ENCODE measurements at regions not wholly inside any gene's neighbourhood (a gene's known extent, or its start where the extent isn't known, plus 50 kb on each side); places are given as distances from the start of the nearest gene placed in this dataset.

GRCh38 chr1:57820356-57821095, 396.7 kb upstream of the DAB1 start:
- TF ChIP-seq PATZ1 (CRISPR knock-in tag; IDR thresholded peaks at IDR 0.05; ENCODE audit: borderline replicate concordance), result no peak
- TF ChIP-seq GLIS3 (CRISPR knock-in tag; IDR thresholded peaks at IDR 0.05), result no peak
- TF ChIP-seq CSDC2 (CRISPR knock-in tag; IDR thresholded peaks at IDR 0.05), result no peak
- no peak for TF ChIP-seq TOX (CRISPR knock-in tag; IDR thresholded peaks at IDR 0.05; ENCODE audit: borderline replicate concordance)
- TF ChIP-seq CREB5 (CRISPR knock-in tag; IDR thresholded peaks at IDR 0.05; ENCODE audit: low read depth), result no peak
- no peak for TF ChIP-seq ZNF8 (CRISPR knock-in tag; IDR thresholded peaks at IDR 0.05)
- TF ChIP-seq ZNF565 (CRISPR knock-in tag; conservative IDR thresholded peaks at IDR 0.05; ENCODE audit: low read depth), result no peak
- no peak for TF ChIP-seq TSHZ2 (CRISPR knock-in tag; IDR thresholded peaks at IDR 0.05)
- TF ChIP-seq, protein P1, sequence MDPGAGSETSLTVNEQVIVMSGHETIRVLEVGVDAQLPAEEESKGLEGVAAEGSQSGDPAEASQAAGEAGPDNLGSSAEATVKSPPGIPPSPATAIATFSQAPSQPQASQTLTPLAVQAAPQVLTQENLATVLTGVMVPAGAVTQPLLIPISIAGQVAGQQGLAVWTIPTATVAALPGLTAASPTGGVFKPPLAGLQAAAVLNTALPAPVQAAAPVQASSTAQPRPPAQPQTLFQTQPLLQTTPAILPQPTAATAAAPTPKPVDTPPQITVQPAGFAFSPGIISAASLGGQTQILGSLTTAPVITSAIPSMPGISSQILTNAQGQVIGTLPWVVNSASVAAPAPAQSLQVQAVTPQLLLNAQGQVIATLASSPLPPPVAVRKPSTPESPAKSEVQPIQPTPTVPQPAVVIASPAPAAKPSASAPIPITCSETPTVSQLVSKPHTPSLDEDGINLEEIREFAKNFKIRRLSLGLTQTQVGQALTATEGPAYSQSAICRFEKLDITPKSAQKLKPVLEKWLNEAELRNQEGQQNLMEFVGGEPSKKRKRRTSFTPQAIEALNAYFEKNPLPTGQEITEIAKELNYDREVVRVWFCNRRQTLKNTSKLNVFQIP (CRISPR knock-in tag; IDR thresholded peaks at IDR 0.05; ENCODE audit: borderline replicate concordance, low read depth), result no peak
- TF ChIP-seq OSR1 (CRISPR knock-in tag; IDR thresholded peaks at IDR 0.05), result no peak
- TF ChIP-seq ARNTL (CRISPR knock-in tag; IDR thresholded peaks at IDR 0.05; ENCODE audit: borderline replicate concordance, low read depth), result no peak
- no peak for TF ChIP-seq ZNF70 (CRISPR knock-in tag; IDR thresholded peaks at IDR 0.05)
- no peak for TF ChIP-seq TCF4 (CRISPR knock-in tag; IDR thresholded peaks at IDR 0.05; ENCODE audit: borderline replicate concordance)
- no peak for TF ChIP-seq ZFP30 (CRISPR knock-in tag; IDR thresholded peaks at IDR 0.05)
